Activated T-helper 17 cell treated with anti-CD3 and anti-CD28 coated beads, Interleukin-2, amount 50 U/mL, for 72 hours (primary cell): ENCODE measurements at regions not wholly inside any gene's neighbourhood (a gene's known extent, or its start where the extent isn't known, plus 50 kb on each side); places are given as distances from the start of the nearest gene placed in this dataset.
"Not testable (repeated sequence)": the region's sequence is repeated elsewhere in the genome, so short reads cannot be mapped to it uniquely, and the experiment has no call there.

Source experiments
- ATAC-seq: fragments of 150-1000 bp; cut with Tn5 transposase; replicated peaks from 2 replicates; pipeline ENCODE4 v1.10.0; 2021; ENCODE audit warnings: mild to moderate bottlenecking, moderate library complexity
- H3K27ac Mint-ChIP-seq: one replicate; pipeline ENCODE4 v1.8.0; 2022; ENCODE audit warnings: mixed read lengths
- H3K27me3 Mint-ChIP-seq: one replicate; pipeline ENCODE4 v1.8.0; 2022; ENCODE audit warnings: mixed read lengths
- H3K36me3 Mint-ChIP-seq: one replicate; pipeline ENCODE4 v1.8.0; 2022; ENCODE audit warnings: low read depth, mild to moderate bottlenecking, mixed read lengths
- H3K4me1 Mint-ChIP-seq: one replicate; pipeline ENCODE4 v1.8.0; 2022; ENCODE audit warnings: mixed read lengths
- H3K4me3 Mint-ChIP-seq: one replicate; pipeline ENCODE4 v1.8.0; 2022; ENCODE audit warnings: mild to moderate bottlenecking, mixed read lengths
- H3K9me3 Mint-ChIP-seq: one replicate; pipeline ENCODE4 v1.8.0; 2022; ENCODE audit warnings: mixed read lengths

GRCh38 chr14:105646711-105647281 is 120.4 kb downstream of the TMEM121 start:
- not testable (repeated sequence) for H3K36me3 Mint-ChIP-seq, H3K4me3 Mint-ChIP-seq, H3K9me3 Mint-ChIP-seq, ATAC-seq, H3K27me3 Mint-ChIP-seq, H3K4me1 Mint-ChIP-seq, H3K27ac Mint-ChIP-seq

GRCh38 chr14:105647426-105647783 is 121.0 kb downstream of the TMEM121 start:
- H3K4me3 Mint-ChIP-seq, ATAC-seq, H3K27ac Mint-ChIP-seq, H3K4me1 Mint-ChIP-seq, H3K9me3 Mint-ChIP-seq, H3K36me3 Mint-ChIP-seq, H3K27me3 Mint-ChIP-seq: not testable (repeated sequence)

- Mint-ChIP-seq H3K4me1 (no peaks in the 10 kb centered on the region), H3K27ac (no peak overlapping the region), H3K9me3 (no peaks in the 10 kb centered on the region), H3K4me3 (no peak overlapping the region), H3K36me3 (no peaks in the 10 kb centered on the region), H3K27me3 (peaks cover 3% of the 10 kb centered on the region)
- no peak for ATAC-seq
Observed at GRCh38 chr14:105647784-105648608, 121.6 kb downstream of the TMEM121 start.

- H3K4me1 Mint-ChIP-seq, H3K4me3 Mint-ChIP-seq, H3K27ac Mint-ChIP-seq, H3K27me3 Mint-ChIP-seq, H3K36me3 Mint-ChIP-seq, ATAC-seq, H3K9me3 Mint-ChIP-seq: not testable (repeated sequence)
Observed at GRCh38 chr14:105648609-105649535, 122.5 kb downstream of the TMEM121 start.

GRCh38 chr14:105652317-105652716 is 125.9 kb downstream of the TMEM121 start:
- not testable (repeated sequence) for H3K4me1 Mint-ChIP-seq, H3K27ac Mint-ChIP-seq, ATAC-seq, H3K27me3 Mint-ChIP-seq, H3K9me3 Mint-ChIP-seq, H3K36me3 Mint-ChIP-seq, H3K4me3 Mint-ChIP-seq

- ATAC-seq: not testable (repeated sequence)
Observed at GRCh38 chr14:105653921-105654320, 127.5 kb downstream of the TMEM121 start.

GRCh38 chr14:105659255-105659654 is 132.9 kb downstream of the TMEM121 start:
- Mint-ChIP-seq H3K27me3 (peaks cover 13% of the 10 kb centered on the region), H3K9me3 (peaks cover 10% of the 10 kb centered on the region)
- H3K27ac Mint-ChIP-seq, H3K4me3 Mint-ChIP-seq, H3K36me3 Mint-ChIP-seq, ATAC-seq, H3K4me1 Mint-ChIP-seq: not testable (repeated sequence)

More at GRCh38 chr14:105653921-105654320, 127.5 kb downstream of the TMEM121 start:
- not testable (repeated sequence) for H3K9me3 Mint-ChIP-seq, H3K36me3 Mint-ChIP-seq, H3K27ac Mint-ChIP-seq, H3K4me3 Mint-ChIP-seq, H3K27me3 Mint-ChIP-seq, H3K4me1 Mint-ChIP-seq

GRCh38 chr14:105659935-105660527 is 133.6 kb downstream of the TMEM121 start:
- Mint-ChIP-seq H3K9me3 (peaks cover 10% of the 10 kb centered on the region), H3K36me3 (no peaks in the 10 kb centered on the region), H3K4me1 (no peaks in the 10 kb centered on the region), H3K27me3 (peaks cover 13% of the 10 kb centered on the region), H3K4me3 (no peak overlapping the region), H3K27ac (no peak overlapping the region)
- ATAC-seq: no peak

- H3K4me3 Mint-ChIP-seq: no peak overlapping the region
- H3K9me3 Mint-ChIP-seq: peaks cover 10% of the 10 kb centered on the region
- H3K4me1 Mint-ChIP-seq: no peaks in the 10 kb centered on the region
- peaks cover 18% of the 10 kb centered on the region for H3K27me3 Mint-ChIP-seq
- ATAC-seq: no peak
- H3K36me3 Mint-ChIP-seq: no peaks in the 10 kb centered on the region
- H3K27ac Mint-ChIP-seq: no peak overlapping the region
Observed at GRCh38 chr14:105660816-105661531, 134.6 kb downstream of the TMEM121 start.

- peaks cover 10% of the 10 kb centered on the region for H3K9me3 Mint-ChIP-seq
- not testable (repeated sequence) for H3K4me3 Mint-ChIP-seq, H3K36me3 Mint-ChIP-seq, H3K27ac Mint-ChIP-seq, ATAC-seq, H3K4me1 Mint-ChIP-seq
- peaks cover 18% of the 10 kb centered on the region for H3K27me3 Mint-ChIP-seq
Observed at GRCh38 chr14:105662043-105662442, 135.7 kb downstream of the TMEM121 start.

- not testable (repeated sequence) for H3K9me3 Mint-ChIP-seq, H3K27ac Mint-ChIP-seq, H3K4me3 Mint-ChIP-seq, H3K4me1 Mint-ChIP-seq, H3K36me3 Mint-ChIP-seq, ATAC-seq
- peaks cover 18% of the 10 kb centered on the region for H3K27me3 Mint-ChIP-seq
Observed at GRCh38 chr14:105662592-105662991, 136.2 kb downstream of the TMEM121 start.

- not testable (repeated sequence) for H3K4me1 Mint-ChIP-seq, H3K4me3 Mint-ChIP-seq, H3K36me3 Mint-ChIP-seq, ATAC-seq, H3K9me3 Mint-ChIP-seq, H3K27ac Mint-ChIP-seq
- H3K27me3 Mint-ChIP-seq: peaks cover 18% of the 10 kb centered on the region
Observed at GRCh38 chr14:105663323-105663722, 136.9 kb downstream of the TMEM121 start.

GRCh38 chr14:105663818-105664596 is 137.6 kb downstream of the TMEM121 start:
- H3K27ac Mint-ChIP-seq, H3K36me3 Mint-ChIP-seq, ATAC-seq, H3K9me3 Mint-ChIP-seq, H3K4me3 Mint-ChIP-seq, H3K4me1 Mint-ChIP-seq: not testable (repeated sequence)
- peaks cover 18% of the 10 kb centered on the region for H3K27me3 Mint-ChIP-seq
